Liver (tissue), 8 donors: ENCODE measurements at regions not wholly inside any gene's neighbourhood (a gene's known extent, or its start where the extent isn't known, plus 50 kb on each side); places are given as distances from the start of the nearest gene placed in this dataset.

Experiments
- DNase-seq: peaks from one replicate; pipeline ENCODE4 v3.0.0-alpha.2; 2017; ENCODE audit warnings: low spot score
- H3K27ac ChIP-seq, 2 donors: one replicate each; pipeline ENCODE4 v1.7.0; 2013; ENCODE audit warnings: inconsistent platforms in 2 of 2, low read length in 2 of 2, control low read depth in 1 of 2, low read depth in 1 of 2, mild to moderate bottlenecking in 1 of 2
- H3K27me3 ChIP-seq, 4 donors: one replicate each; pipeline versions ENCODE4 v1.6.1 to v1.7.0; 2013; ENCODE audit warnings: low read length in 3 of 4, inconsistent platforms in 1 of 4, mild to moderate bottlenecking in 1 of 4, moderate library complexity in 1 of 4; ENCODE audit not compliant: control insufficient read depth in 4 of 4, insufficient read depth in 4 of 4
- H3K36me3 ChIP-seq, 4 donors: one replicate each; pipeline versions ENCODE4 v1.6.1 to v1.7.0; 2013; ENCODE audit warnings: low read length in 3 of 4, mild to moderate bottlenecking in 3 of 4, low read depth in 1 of 4, moderate library complexity in 1 of 4; ENCODE audit not compliant: control insufficient read depth in 4 of 4, insufficient read depth in 3 of 4
- H3K4me1 ChIP-seq, 4 donors: one replicate each; pipeline versions ENCODE4 v1.6.1 to v1.7.0; 2013; ENCODE audit warnings: low read length in 3 of 4, mild to moderate bottlenecking in 3 of 4, moderate library complexity in 1 of 4; ENCODE audit not compliant: control insufficient read depth in 4 of 4, insufficient read depth in 4 of 4
- H3K4me3 ChIP-seq, 3 donors: one replicate each; pipeline versions ENCODE4 v1.6.1 to v1.7.0; 2013; ENCODE audit warnings: low read length in 3 of 3, control low read depth in 1 of 3, low read depth in 1 of 3, mild to moderate bottlenecking in 1 of 3
- H3K9ac ChIP-seq, 2 donors: one replicate each; pipeline ENCODE4 v1.7.0; 2013; ENCODE audit warnings: low read length in 2 of 2, mild to moderate bottlenecking in 2 of 2, moderate library complexity in 2 of 2, control low read depth in 1 of 2, low read depth in 1 of 2
- H3K9me3 ChIP-seq, 4 donors: one replicate each; pipeline versions ENCODE4 v1.6.1 to v1.7.0; 2013; ENCODE audit warnings: low read length in 3 of 4; ENCODE audit not compliant: control insufficient read depth in 4 of 4
- ATF3 ChIP-seq: IDR thresholded peaks from 2 replicates; pipeline ENCODE4 v1.6.1; 2016; ENCODE audit warnings: antibody characterized with exemption
- CTCF ChIP-seq: fragments of 150-350 bp; IDR thresholded peaks from 2 replicates; pipeline ENCODE4 v1.5.1; 2017; ENCODE audit warnings: improper control_type of control experiment, low read depth, low read length; ENCODE audit not compliant: missing input control
- EGR1 ChIP-seq, 2 donors: IDR thresholded peaks; 2 replicates each; pipeline ENCODE4 v1.6.1; 2016 to 2018; ENCODE audit warnings: antibody characterized with exemption in 2 of 2, low read depth in 2 of 2
- FOXA1 ChIP-seq: IDR thresholded peaks from 2 replicates; pipeline ENCODE4 v1.6.1; 2016; ENCODE audit warnings: antibody characterized with exemption
- FOXA2 ChIP-seq: IDR thresholded peaks from 2 replicates; pipeline ENCODE4 v1.6.1; 2016; ENCODE audit warnings: antibody characterized with exemption
- GABPA ChIP-seq, 2 donors: IDR thresholded peaks in 1 of 2; conservative IDR thresholded peaks in 1 of 2; 2 replicates each; pipeline ENCODE4 v1.6.1; 2016; ENCODE audit warnings: antibody characterized with exemption in 2 of 2, mild to moderate bottlenecking in 1 of 2, moderate library complexity in 1 of 2
- HNF4A ChIP-seq, 2 donors: conservative IDR thresholded peaks; 2 replicates each; pipeline ENCODE4 v1.6.1; 2016; ENCODE audit warnings: antibody characterized with exemption in 2 of 2, mild to moderate bottlenecking in 2 of 2
- HNF4G ChIP-seq: IDR thresholded peaks from 2 replicates; pipeline ENCODE4 v1.6.1; 2016; ENCODE audit warnings: antibody characterized with exemption
- JUND ChIP-seq, 2 donors: IDR thresholded peaks; 2 replicates each; pipeline ENCODE4 v1.6.1; 2016; ENCODE audit warnings: antibody characterized with exemption in 2 of 2
- NR2F2 ChIP-seq: IDR thresholded peaks from 2 replicates; pipeline ENCODE4 v1.6.1; 2016; ENCODE audit warnings: antibody characterized with exemption
- RAD21 ChIP-seq, 2 donors: IDR thresholded peaks; 2 replicates each; pipeline ENCODE4 v1.6.1; 2016; ENCODE audit warnings: antibody characterized with exemption in 2 of 2, mild to moderate bottlenecking in 2 of 2
- REST ChIP-seq: IDR thresholded peaks from 2 replicates; pipeline ENCODE4 v1.6.1; 2016; ENCODE audit warnings: antibody characterized with exemption, mild to moderate bottlenecking
- RXRA ChIP-seq, 2 donors: IDR thresholded peaks; 2 replicates each; pipeline ENCODE4 v1.6.1; 2017 to 2018; ENCODE audit warnings: antibody characterized with exemption in 2 of 2, mild to moderate bottlenecking in 1 of 2
- SP1 ChIP-seq: IDR thresholded peaks from 2 replicates; pipeline ENCODE4 v1.6.1; 2018; ENCODE audit warnings: antibody characterized with exemption, mild to moderate bottlenecking
- TAF1 ChIP-seq: conservative IDR thresholded peaks from 2 replicates; pipeline ENCODE4 v1.6.1; 2016; ENCODE audit warnings: antibody characterized with exemption, mild to moderate bottlenecking
- YY1 ChIP-seq: IDR thresholded peaks from 2 replicates; pipeline ENCODE4 v1.6.1; 2016; ENCODE audit warnings: antibody characterized with exemption, mild to moderate bottlenecking
- ZBTB33 ChIP-seq: IDR thresholded peaks from 2 replicates; pipeline ENCODE4 v1.6.1; 2016; ENCODE audit warnings: antibody characterized with exemption
- WGBS: extraction: QIAGEN DNeasy Blood & Tissue Kit; methylation state at CpG from one replicate; pipeline ENCODE4 v1.1.7; 2013; 5-methylcytosine and 5-hydroxymethylcytosine counted together
- donor health status: healthy.
- donor health status: healthy.
- donor health status: healthy.
- donor health status: healthy.
- donor health status: healthy.

GRCh38 chr2:51758081-51758480 lies 726.1 kb upstream of the NRXN1 start:
- Histone ChIP-seq H3K4me3 (no peak overlapping the region), H3K27ac (no peak overlapping the region), H3K4me1 (no peaks in the 10 kb centered on the region), H3K9ac (no peak overlapping the region), H3K9me3 (no peaks in the 10 kb centered on the region), H3K36me3 (no peaks in the 10 kb centered on the region), H3K27me3 (no peaks in the 10 kb centered on the region)
- TF ChIP-seq REST = no peak
- TF ChIP-seq GABPA (IDR thresholded peaks at IDR 0.05 in 1 of 2, conservative IDR thresholded peaks at IDR 0.05 in 1 of 2) = no peak
- TF ChIP-seq JUND (IDR thresholded peaks at IDR 0.05) = no peak
- no peak for TF ChIP-seq YY1
- TF ChIP-seq HNF4G = no peak
- TF ChIP-seq ZBTB33 = no peak
- TF ChIP-seq FOXA2 = no peak
- no peak for TF ChIP-seq FOXA1
- TF ChIP-seq TAF1 = no peak
- TF ChIP-seq ATF3 = no peak
- no peak for TF ChIP-seq HNF4A (conservative IDR thresholded peaks at IDR 0.05)
- DNase-seq = no peak
- WGBS = 63% methylated on average over 1 of the region's 1 CpG

GRCh38 chr2:51734115-51734514 lies 702.2 kb upstream of the NRXN1 start:
- no peak for DNase-seq
- H3K4me1 ChIP-seq = no peaks in the 10 kb centered on the region
- no peak overlapping the region for H3K9ac ChIP-seq
- no peaks in the 10 kb centered on the region for H3K27me3 ChIP-seq
- no peaks in the 10 kb centered on the region for H3K9me3 ChIP-seq
- H3K27ac ChIP-seq = no peak overlapping the region
- TF ChIP-seq HNF4A (conservative IDR thresholded peaks at IDR 0.05) = peak in 1 of 2 donors; percentile 13
- no peak for TF ChIP-seq FOXA1
- TF ChIP-seq CTCF = no peak
- no peak for TF ChIP-seq GABPA (IDR thresholded peaks at IDR 0.05 in 1 of 2, conservative IDR thresholded peaks at IDR 0.05 in 1 of 2)
- TF ChIP-seq NR2F2 = no peak
- no peak for TF ChIP-seq EGR1 (IDR thresholded peaks at IDR 0.05; ENCODE audit: low read depth in 2 of 2)
- TF ChIP-seq REST = no peak
- TF ChIP-seq RXRA (IDR thresholded peaks at IDR 0.05) = no peak
- peak; percentile 31 for TF ChIP-seq YY1
- no peak for TF ChIP-seq SP1
- TF ChIP-seq HNF4G = no peak
- no peak for TF ChIP-seq FOXA2
- TF ChIP-seq JUND (IDR thresholded peaks at IDR 0.05) = no peak
- peak; percentile 20 to 22 for TF ChIP-seq RAD21 (IDR thresholded peaks at IDR 0.05)
- no peaks in the 10 kb centered on the region for H3K36me3 ChIP-seq
- no peak overlapping the region for H3K4me3 ChIP-seq
- WGBS = 95% methylated on average over 1 of the region's 1 CpG
